HepG2 (cell line): ENCODE measurements at regions not wholly inside any gene's neighbourhood (a gene's known extent, or its start where the extent isn't known, plus 50 kb on each side); places are given as distances from the start of the nearest gene placed in this dataset.

Source experiments
- ATAC-seq: fragments of 200-7000 bp; cut with Tn5 transposase; 3 replicates; pipeline ENCODE4 v1.9.1; 2020; ENCODE audit warnings: mild to moderate bottlenecking, moderate library complexity
- BruUV-seq: library from RNA; stranded (reverse); fragments of 400-500 nt; replicated peaks from 2 replicates; lab custom pipeline; 2021; lab: Mats Ljungman, UMichigan
- CTCF ChIA-PET: fragments of 300-600 bp; formaldehyde crosslinking; extraction: SDS; loops from one replicate; lab custom pipeline; 2021; ENCODE audit warnings: low total read pairs, inconsistent platforms, low intra/inter-chr PET ratio; lab: Yijun Ruan, JAX
- POLR2A ChIA-PET: fragments of 350-600 bp; sonication (Branson Sonifier 250); formaldehyde crosslinking; loops from one replicate; lab custom pipeline; 2020; ENCODE audit warnings: antibody characterized with exemption, inconsistent platforms; lab: Yijun Ruan, JAX
- DNase-seq: peaks from one replicate; pipeline ENCODE4 v3.0.0-alpha.2; 2015; ENCODE audit warnings: low spot score
- FAIRE-seq: peaks from 3 replicates; lab custom pipeline; 2011; peaks lifted over from hg19 to GRCh38; lab: Jason Lieb, UNC
- H2AFZ ChIP-seq: one replicate; pipeline ENCODE4 v1.6.1; 2011; ENCODE audit warnings: low read length, inconsistent platforms
- H3K27ac ChIP-seq: fragments of 300-600 bp; 3 replicates; pipeline ENCODE4 v1.8.0; 2011; ENCODE audit warnings: mixed run types, mild to moderate bottlenecking, mixed read lengths, low read length, inconsistent platforms; ENCODE audit not compliant: insufficient read depth; ENCODE audit errors: extremely low read length
- H3K27me3 ChIP-seq, 2 experiments: fragments of 200-600 bp in 1 of 2; 2 replicates in 1 of 2; 3 replicates in 1 of 2; pipeline versions ENCODE4 v1.6.0 to v1.8.0; 2011; ENCODE audit warnings: low read length in 2 of 2, mild to moderate bottlenecking in 2 of 2, moderate library complexity in 2 of 2, inconsistent platforms in 1 of 2; ENCODE audit not compliant: insufficient read depth in 2 of 2, control insufficient read depth in 1 of 2
- H3K36me3 ChIP-seq, 2 experiments: fragments of 200-600 bp in 1 of 2; replicated peaks in 1 of 2; 2 replicates in 1 of 2; 3 replicates in 1 of 2; pipeline versions ENCODE4 v1.5.1 to v1.8.0; 2011; ENCODE audit warnings: low read length in 2 of 2, inconsistent platforms in 1 of 2; ENCODE audit not compliant: insufficient read depth in 2 of 2, control insufficient read depth in 1 of 2
- H3K4me1 ChIP-seq: 2 replicates; pipeline ENCODE4 v1.5.1; 2012; ENCODE audit warnings: low read length, inconsistent platforms; ENCODE audit not compliant: insufficient read depth
- H3K4me2 ChIP-seq: 2 replicates; pipeline ENCODE4 v1.6.0; 2011; ENCODE audit warnings: low read depth, low read length, inconsistent platforms
- H3K4me3 ChIP-seq, 3 experiments: fragments of 200-600 bp in 1 of 3; sonication (generic), shearing (Covaris generic) in 1 of 3; replicated peaks in 1 of 3; 2 replicates each; pipeline ENCODE4 v1.5.1; 2011 to 2016; ENCODE audit warnings: low read length in 3 of 3, inconsistent platforms in 2 of 3, low read depth in 2 of 3, mild to moderate bottlenecking in 2 of 3, control low read depth in 1 of 3, mixed read lengths in 1 of 3; ENCODE audit not compliant: insufficient read depth in 1 of 3
- H3K79me2 ChIP-seq: one replicate; pipeline ENCODE4 v1.6.1; 2011; ENCODE audit warnings: low read length, inconsistent platforms; ENCODE audit not compliant: insufficient read depth
- H3K9ac ChIP-seq: 2 replicates; pipeline ENCODE4 v1.6.0; 2011; ENCODE audit warnings: mild to moderate bottlenecking, low read depth, low read length, inconsistent platforms; ENCODE audit not compliant: insufficient read depth
- H3K9me3 ChIP-seq: 2 replicates; pipeline ENCODE4 v1.5.1; 2012; ENCODE audit warnings: mild to moderate bottlenecking, low read length
- H4K20me1 ChIP-seq: 2 replicates; pipeline ENCODE4 v1.6.0; 2011; ENCODE audit warnings: inconsistent platforms, mild to moderate bottlenecking, low read length, moderate library complexity; ENCODE audit not compliant: insufficient read depth
- CC2D1A ChIP-seq: sonication (generic); formaldehyde crosslinking; IDR thresholded peaks from 2 replicates; pipeline ENCODE4 v1.8.1; 2023; ENCODE audit warnings: mild to moderate bottlenecking, missing genetic modification reagents
- MAFF ChIP-seq: IDR thresholded peaks from 2 replicates; pipeline ENCODE4 v1.6.1; 2011; ENCODE audit warnings: low read depth, low read length, improper control_type of control experiment
- MAFK ChIP-seq, 2 experiments: IDR thresholded peaks in 1 of 2; conservative IDR thresholded peaks in 1 of 2; 2 replicates each; pipeline ENCODE4 v1.6.1; 2011; ENCODE audit warnings: improper control_type of control experiment in 2 of 2, low read length in 2 of 2
- REL ChIP-seq: sonication (generic); formaldehyde crosslinking; conservative IDR thresholded peaks from 2 replicates; pipeline ENCODE4 v1.8.0; 2022; ENCODE audit warnings: mild to moderate bottlenecking, missing genetic modification reagents, moderate library complexity
- ZNF230 ChIP-seq: sonication (generic); formaldehyde crosslinking; IDR thresholded peaks from 2 replicates; pipeline ENCODE4 v1.4.0; 2020; ENCODE audit warnings: mild to moderate bottlenecking, missing genetic modification reagents
- ZNF460 ChIP-seq: sonication (generic); formaldehyde crosslinking; IDR thresholded peaks from 2 replicates; pipeline ENCODE4 v1.5.1; 2020; ENCODE audit warnings: missing genetic modification reagents, mild to moderate bottlenecking, borderline replicate concordance
- WGBS: methylation state at CpG from one replicate; pipeline ENCODE4 v1.1.6; 2017; ENCODE audit warnings: low lambda C conversion rate; 5-methylcytosine and 5-hydroxymethylcytosine counted together
- in situ Hi-C: cut with HindIII; loops from 2 replicates; pipeline ENCODE4 v1.10.0; 2017; ENCODE audit warnings: low pct_unique_long_range_greater_than_20kb; ENCODE audit not compliant: extremely low pct_ligation_motif_present
- intact Hi-C: fragments of 100-400 bp; cut with micrococcal nuclease; formaldehyde crosslinking; loops from one replicate; pipeline ENCODE4 v1.10.0; 2022; ENCODE audit not compliant: unreplicated experiment
- TF ChIP-seq, protein P1 (sequence below): sonication (generic); formaldehyde crosslinking; IDR thresholded peaks from 2 replicates; pipeline ENCODE4 v1.4.0; 2020; ENCODE audit warnings: mild to moderate bottlenecking, low read depth, missing genetic modification reagents
- TF ChIP-seq, protein P2 (sequence below): IDR thresholded peaks from 2 replicates; pipeline ENCODE4 v1.6.1; 2016; ENCODE audit warnings: missing compliant biosample characterization, missing genetic modification reagents, borderline replicate concordance

DNA sequence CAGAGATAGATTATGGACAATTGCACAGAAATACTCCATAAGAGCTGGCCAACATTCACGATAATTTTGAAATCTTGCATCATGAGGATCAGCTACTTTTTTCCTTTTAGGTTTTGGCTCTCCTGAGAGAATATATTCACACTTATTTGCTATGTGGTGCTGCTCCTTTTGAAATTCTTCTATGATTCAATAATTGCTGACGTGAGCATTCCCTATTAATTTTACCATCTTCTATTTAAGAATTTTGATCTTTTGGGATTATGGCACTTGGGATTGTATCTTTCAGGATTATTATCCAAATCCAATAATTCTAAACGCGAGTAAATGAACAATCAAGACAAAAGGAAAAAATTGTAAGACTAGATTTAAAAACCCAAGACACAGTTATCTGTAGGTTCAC, 358.8 kb downstream of the ELAVL2 start:
- ChIA-PET CTCF (no interaction called here), POLR2A (no interaction called here)
- H3K4me1 ChIP-seq = no peaks in the 10 kb centered on the region
- in situ Hi-C loops (no loop called here), intact Hi-C loops (no loop called here)
- ATAC-seq (no peak), DNase-seq (no peak), FAIRE-seq (no peak)
- no TSS peak for BruUV-seq
- H3K9ac ChIP-seq = no peak overlapping the region
- H3K27me3 ChIP-seq = no peaks in the 10 kb centered on the region
- H3K27ac ChIP-seq = no peak overlapping the region
- no peaks in the 10 kb centered on the region for H3K9me3 ChIP-seq
- H3K79me2 ChIP-seq = no peaks in the 10 kb centered on the region
- TF ChIP-seq, protein P1, sequence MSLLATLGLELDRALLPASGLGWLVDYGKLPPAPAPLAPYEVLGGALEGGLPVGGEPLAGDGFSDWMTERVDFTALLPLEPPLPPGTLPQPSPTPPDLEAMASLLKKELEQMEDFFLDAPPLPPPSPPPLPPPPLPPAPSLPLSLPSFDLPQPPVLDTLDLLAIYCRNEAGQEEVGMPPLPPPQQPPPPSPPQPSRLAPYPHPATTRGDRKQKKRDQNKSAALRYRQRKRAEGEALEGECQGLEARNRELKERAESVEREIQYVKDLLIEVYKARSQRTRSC (CRISPR knock-in tag) = no peak
- peak; percentile 86 for TF ChIP-seq MAFF
- TF ChIP-seq MAFK (conservative IDR thresholded peaks at IDR 0.05 in 1 of 2, IDR thresholded peaks at IDR 0.05 in 1 of 2; ENCODE audit: low read length in 2 of 2) = peak; percentile 82 to 93; a peak in 3 of 4 replicates
- 25% methylated on average over 4 of the region's 4 CpGs for WGBS
- H3K36me3 ChIP-seq = no peaks in the 10 kb centered on the region
- no peaks in the 10 kb centered on the region for H4K20me1 ChIP-seq
- H3K4me3 ChIP-seq = no peak overlapping the region
- no peak overlapping the region for H2AFZ ChIP-seq
- no peak overlapping the region for H3K4me2 ChIP-seq

DNA sequence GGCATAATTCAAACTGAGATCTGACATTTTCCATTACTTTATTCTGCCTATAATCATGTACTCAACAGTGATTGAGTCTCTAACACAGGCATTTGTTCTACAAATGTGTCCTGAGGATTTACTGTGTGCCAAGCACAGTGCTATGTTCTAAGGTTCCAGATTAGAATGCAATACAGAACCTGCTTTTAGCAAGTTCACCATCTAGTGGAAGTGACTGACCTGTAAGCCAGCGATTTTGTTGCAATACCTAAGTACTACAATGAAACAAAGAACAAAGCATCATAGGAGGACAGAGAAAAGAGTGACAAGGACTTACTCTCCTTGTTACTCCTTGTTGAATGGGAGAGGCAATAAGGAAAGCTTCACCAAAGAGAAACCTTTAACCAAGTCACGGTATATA, 348.1 kb downstream of the ELAVL2 start:
- Histone ChIP-seq H4K20me1 (no peaks in the 10 kb centered on the region), H3K27me3 (no peaks in the 10 kb centered on the region), H2AFZ (no peak overlapping the region), H3K36me3 (no peaks in the 10 kb centered on the region), H3K4me3 (no peak overlapping the region), H3K4me2 (no peak overlapping the region), H3K4me1 (no peaks in the 10 kb centered on the region), H3K79me2 (no peaks in the 10 kb centered on the region), H3K9ac (no peak overlapping the region), H3K9me3 (no peaks in the 10 kb centered on the region; the same call in 1 of the 2 replicates), H3K27ac (no peak overlapping the region)
- BruUV-seq = no TSS peak
- DNase-seq (no peak), ATAC-seq (no peak), FAIRE-seq (no peak)
- ChIA-PET POLR2A (no interaction called here), CTCF (no interaction called here)
- intact Hi-C loops (no loop called here), in situ Hi-C loops (no loop called here)
- TF ChIP-seq CC2D1A (CRISPR knock-in tag) (no peak), ZNF230 (CRISPR knock-in tag) (no peak), REL (CRISPR knock-in tag) (no peak), ZNF460 (CRISPR knock-in tag) (no peak)
- TF ChIP-seq, protein P2, sequence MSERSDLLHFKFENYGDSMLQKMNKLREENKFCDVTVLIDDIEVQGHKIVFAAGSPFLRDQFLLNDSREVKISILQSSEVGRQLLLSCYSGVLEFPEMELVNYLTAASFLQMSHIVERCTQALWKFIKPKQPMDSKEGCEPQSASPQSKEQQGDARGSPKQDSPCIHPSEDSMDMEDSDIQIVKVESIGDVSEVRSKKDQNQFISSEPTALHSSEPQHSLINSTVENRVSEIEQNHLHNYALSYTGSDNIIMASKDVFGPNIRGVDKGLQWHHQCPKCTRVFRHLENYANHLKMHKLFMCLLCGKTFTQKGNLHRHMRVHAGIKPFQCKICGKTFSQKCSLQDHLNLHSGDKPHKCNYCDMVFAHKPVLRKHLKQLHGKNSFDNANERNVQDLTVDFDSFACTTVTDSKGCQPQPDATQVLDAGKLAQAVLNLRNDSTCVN = no peak
- WGBS = 22% methylated on average over 2 of the region's 2 CpGs
